Loucy (cell line): ENCODE measurements at regions not wholly inside any gene's neighbourhood (a gene's known extent, or its start where the extent isn't known, plus 50 kb on each side); places are given as distances from the start of the nearest gene placed in this dataset.

ENCODE experiments used
- CTCF ChIP-seq: fragments of 200-600 bp; sonication (generic); conservative IDR thresholded peaks from 2 replicates; pipeline ENCODE4 v1.5.1; 2014; ENCODE audit warnings: mild to moderate bottlenecking, antibody characterized with exemption, low read length
- EZH2phosphoT487 ChIP-seq: fragments of 200-600 bp; IDR thresholded peaks from 2 replicates; pipeline ENCODE4 v1.6.1; 2018; ENCODE audit warnings: antibody characterized with exemption, mild to moderate bottlenecking, moderate library complexity, borderline replicate concordance

GRCh38 chr18:47461406-47461948, 210.0 kb upstream of the SKOR2 start:
- no peak for TF ChIP-seq CTCF
- TF ChIP-seq EZH2phosphoT487 = no peak
